CD4-positive, alpha-beta T cell (primary cell): ENCODE measurements at regions not wholly inside any gene's neighbourhood (a gene's known extent, or its start where the extent isn't known, plus 50 kb on each side); places are given as distances from the start of the nearest gene placed in this dataset.

Source experiments
- ATAC-seq: fragments of 200-7000 bp; cut with Tn5 transposase; one replicate; pipeline ENCODE4 v1.10.0; 2022; ENCODE audit warnings: mild to moderate bottlenecking; ENCODE audit not compliant: poor library complexity
- CTCF ChIA-PET: fragments of 350-600 bp; sonication (Branson Sonifier 250); formaldehyde crosslinking; loops from one replicate; lab custom pipeline; 2021; ENCODE audit warnings: antibody characterized with exemption, inconsistent platforms; lab: Charles Lee
- POLR2A ChIA-PET: fragments of 350-600 bp; sonication (Branson Sonifier 250); formaldehyde crosslinking; loops from one replicate; lab custom pipeline; 2021; ENCODE audit warnings: antibody characterized with exemption, inconsistent platforms; lab: Charles Lee
- DNase-seq, 14 experiments: peaks; one replicate each; pipeline ENCODE4 v3.0.0-alpha.2; 2013 to 2020; ENCODE audit warnings: mixed read lengths in 2 of 14
- H3K27ac ChIP-seq, 2 donors: one replicate each; pipeline versions ENCODE4 v1.5.1 to v1.7.0; 2013; ENCODE audit warnings: low read length in 2 of 2, low read depth in 1 of 2, mild to moderate bottlenecking in 1 of 2
- H3K27me3 ChIP-seq, 2 experiments: 1 replicate in 1 of 2; 2 replicates in 1 of 2; pipeline versions ENCODE4 v1.6.1 to v1.7.0; 2013; ENCODE audit warnings: low read length in 2 of 2, control low read depth in 1 of 2, mild to moderate bottlenecking in 1 of 2, moderate library complexity in 1 of 2; ENCODE audit not compliant: insufficient read depth in 2 of 2, control insufficient read depth in 1 of 2
- H3K36me3 ChIP-seq: one replicate; pipeline ENCODE4 v1.6.1; 2013; ENCODE audit warnings: low read length, control low read depth; ENCODE audit not compliant: insufficient read depth
- H3K4me1 ChIP-seq: one replicate; pipeline ENCODE4 v1.6.1; 2013; ENCODE audit warnings: low read length, control low read depth; ENCODE audit not compliant: insufficient read depth
- H3K4me3 ChIP-seq: one replicate; pipeline ENCODE4 v1.5.1; 2013; ENCODE audit warnings: mild to moderate bottlenecking, low read length, moderate library complexity
- H3K9me3 ChIP-seq, 2 experiments: 1 replicate in 1 of 2; 2 replicates in 1 of 2; pipeline versions ENCODE4 v1.6.1 to v1.7.0; 2013; ENCODE audit warnings: low read length in 2 of 2, mild to moderate bottlenecking in 2 of 2, control low read depth in 1 of 2, moderate library complexity in 1 of 2; ENCODE audit not compliant: control insufficient read depth in 1 of 2, insufficient read depth in 1 of 2
- H3K27ac Mint-ChIP-seq: one replicate; pipeline ENCODE4 v1.8.0; 2020; ENCODE audit warnings: mixed read lengths
- H3K27me3 Mint-ChIP-seq: one replicate; pipeline ENCODE4 v1.8.0; 2021; ENCODE audit warnings: mixed read lengths
- H3K36me3 Mint-ChIP-seq: one replicate; pipeline ENCODE4 v1.8.0; 2021; ENCODE audit warnings: low read depth, mixed read lengths
- H3K4me1 Mint-ChIP-seq: one replicate; pipeline ENCODE4 v1.8.0; 2021; ENCODE audit warnings: low read depth, mixed read lengths
- H3K4me3 Mint-ChIP-seq: one replicate; pipeline ENCODE4 v1.8.0; 2020; ENCODE audit warnings: mild to moderate bottlenecking, mixed read lengths
- H3K9me3 Mint-ChIP-seq: one replicate; pipeline ENCODE4 v1.8.0; 2020; ENCODE audit warnings: mixed read lengths
- intact Hi-C, 2 experiments: fragments of 100-400 bp; cut with DNase I in 1 of 2; cut with micrococcal nuclease in 1 of 2; formaldehyde crosslinking; loops; one replicate each; pipeline versions ENCODE4 v1.15.1 to v1.9.0; 2023 to 2025; cut with DNase I, micrococcal nuclease
- TF ChIP-seq, protein P1 (sequence below): fragments of 200-600 bp; IDR thresholded peaks from one replicate; pipeline ENCODE4 v1.8.0; 2022; ENCODE audit warnings: antibody characterized with exemption, mild to moderate bottlenecking

DNA sequence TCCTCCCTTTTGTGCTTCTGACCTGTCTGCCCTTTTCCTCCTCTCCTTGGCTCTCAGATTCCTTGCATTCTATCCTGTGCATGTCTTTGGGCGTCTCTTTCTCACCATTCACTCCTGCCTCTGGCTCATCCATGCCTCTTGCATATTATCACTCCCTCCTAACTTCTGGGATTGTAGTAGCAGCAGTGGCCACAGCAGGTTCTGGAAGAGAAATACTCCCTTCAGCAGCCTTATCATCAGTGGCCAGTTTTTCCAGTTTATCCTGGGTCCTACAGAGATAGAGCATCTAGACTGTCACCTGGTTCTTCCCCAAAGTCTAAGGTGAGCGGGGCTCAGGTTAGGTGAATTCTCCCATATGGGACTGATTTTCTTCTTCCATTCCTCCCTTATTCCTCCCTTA is 354.0 kb upstream of the CCL2 start:
- Mint-ChIP-seq H3K4me1 (no peaks in the 10 kb centered on the region), H3K9me3 (no peaks in the 10 kb centered on the region), H3K27me3 (peaks cover 51% of the 10 kb centered on the region), H3K4me3 (no peak overlapping the region), H3K36me3 (no peaks in the 10 kb centered on the region), H3K27ac (no peak overlapping the region)
- ATAC-seq (no peak), DNase-seq (no peak)
- Histone ChIP-seq H3K9me3 (no peaks in the 10 kb centered on the region), H3K27ac (no peak overlapping the region), H3K4me3 (no peak overlapping the region), H3K27me3 (peaks cover 0 to 5% of the 10 kb centered on the region in 2 experiments), H3K4me1 (no peaks in the 10 kb centered on the region), H3K36me3 (no peaks in the 10 kb centered on the region)
- intact Hi-C loops = no loop called here
- TF ChIP-seq, protein P1, sequence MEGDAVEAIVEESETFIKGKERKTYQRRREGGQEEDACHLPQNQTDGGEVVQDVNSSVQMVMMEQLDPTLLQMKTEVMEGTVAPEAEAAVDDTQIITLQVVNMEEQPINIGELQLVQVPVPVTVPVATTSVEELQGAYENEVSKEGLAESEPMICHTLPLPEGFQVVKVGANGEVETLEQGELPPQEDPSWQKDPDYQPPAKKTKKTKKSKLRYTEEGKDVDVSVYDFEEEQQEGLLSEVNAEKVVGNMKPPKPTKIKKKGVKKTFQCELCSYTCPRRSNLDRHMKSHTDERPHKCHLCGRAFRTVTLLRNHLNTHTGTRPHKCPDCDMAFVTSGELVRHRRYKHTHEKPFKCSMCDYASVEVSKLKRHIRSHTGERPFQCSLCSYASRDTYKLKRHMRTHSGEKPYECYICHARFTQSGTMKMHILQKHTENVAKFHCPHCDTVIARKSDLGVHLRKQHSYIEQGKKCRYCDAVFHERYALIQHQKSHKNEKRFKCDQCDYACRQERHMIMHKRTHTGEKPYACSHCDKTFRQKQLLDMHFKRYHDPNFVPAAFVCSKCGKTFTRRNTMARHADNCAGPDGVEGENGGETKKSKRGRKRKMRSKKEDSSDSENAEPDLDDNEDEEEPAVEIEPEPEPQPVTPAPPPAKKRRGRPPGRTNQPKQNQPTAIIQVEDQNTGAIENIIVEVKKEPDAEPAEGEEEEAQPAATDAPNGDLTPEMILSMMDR = no peak
- ChIA-PET CTCF (no interaction called here), POLR2A (no interaction called here)

DNA sequence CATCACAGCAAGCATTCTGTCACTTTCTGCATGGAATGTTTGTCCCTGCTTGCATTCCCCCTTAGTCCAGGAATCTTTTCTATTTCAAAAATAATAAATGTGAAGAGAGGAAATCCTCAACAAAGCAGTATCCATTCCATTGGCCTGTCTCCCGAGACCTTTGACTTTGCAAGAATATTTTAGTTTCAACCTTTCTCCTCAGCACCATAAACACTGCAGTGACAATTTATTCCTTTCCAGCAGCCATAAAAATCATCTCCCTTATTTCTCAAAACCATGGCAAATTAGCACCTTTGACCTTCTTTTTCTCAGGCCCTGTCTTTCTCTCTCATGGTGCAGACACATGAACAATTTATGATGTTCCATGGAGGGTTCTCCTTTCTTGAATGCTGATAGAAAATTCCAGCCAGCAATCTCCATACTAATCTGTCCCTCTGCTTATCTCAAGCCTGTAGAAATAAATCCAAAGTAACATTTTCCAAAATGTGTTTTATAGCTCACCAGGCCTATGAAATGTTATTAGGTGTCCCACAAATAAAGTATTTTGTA is 352.1 kb upstream of the CCL2 start:
- H3K4me3 Mint-ChIP-seq = no peak overlapping the region
- ATAC-seq (no peak), DNase-seq (no peak)
- H3K4me1 ChIP-seq = no peaks in the 10 kb centered on the region
- no peaks in the 10 kb centered on the region for H3K9me3 Mint-ChIP-seq
- intact Hi-C loops = no loop called here
- H3K36me3 ChIP-seq = no peaks in the 10 kb centered on the region
- no peaks in the 10 kb centered on the region for H3K4me1 Mint-ChIP-seq
- peaks cover 0 to 5% of the 10 kb centered on the region in 2 experiments for H3K27me3 ChIP-seq
- no peak overlapping the region for H3K27ac ChIP-seq
- peaks cover 45% of the 10 kb centered on the region for H3K27me3 Mint-ChIP-seq
- ChIA-PET CTCF (no interaction called here), POLR2A (no interaction called here)
- no peak overlapping the region for H3K27ac Mint-ChIP-seq
- TF ChIP-seq, protein P1 = no peak
- H3K9me3 ChIP-seq = no peaks in the 10 kb centered on the region
- no peak overlapping the region for H3K4me3 ChIP-seq
- H3K36me3 Mint-ChIP-seq = no peaks in the 10 kb centered on the region

DNA sequence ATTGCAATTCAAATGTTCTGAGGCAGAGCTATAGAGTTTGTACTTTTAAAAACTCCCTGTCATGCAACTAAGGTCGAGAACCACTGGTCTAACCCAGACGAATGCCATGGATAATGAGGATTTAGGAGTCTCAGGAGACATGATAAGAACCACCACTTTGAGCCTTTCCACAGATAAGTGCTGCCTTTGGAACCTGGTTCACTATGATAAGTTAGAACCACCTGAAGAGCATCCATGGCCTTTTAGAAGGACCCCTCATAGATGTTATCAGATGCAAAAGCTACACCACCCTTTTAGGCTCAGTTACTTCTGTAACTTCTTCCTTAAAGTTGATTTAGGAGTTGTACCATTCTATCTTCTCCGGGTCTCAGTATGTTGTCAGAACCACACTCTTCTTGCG is 350.6 kb upstream of the CCL2 start:
- no peak overlapping the region for H3K27ac Mint-ChIP-seq
- Histone ChIP-seq H3K27me3 (peaks cover 0 to 5% of the 10 kb centered on the region in 2 experiments), H3K4me3 (no peak overlapping the region), H3K27ac (no peak overlapping the region), H3K9me3 (no peaks in the 10 kb centered on the region), H3K36me3 (no peaks in the 10 kb centered on the region), H3K4me1 (no peaks in the 10 kb centered on the region)
- ChIA-PET POLR2A (no interaction called here), CTCF (interaction anchor here (0.6 kb wide), 1 partner anchor 12 kb away, joined by 3 read pairs; no protein-coding TSS in a partner anchor)
- H3K4me3 Mint-ChIP-seq = no peak overlapping the region
- intact Hi-C loops = no loop called here
- H3K27me3 Mint-ChIP-seq = peaks cover 48% of the 10 kb centered on the region
- no peak for DNase-seq
- H3K9me3 Mint-ChIP-seq = no peaks in the 10 kb centered on the region
- TF ChIP-seq, protein P1 = no peak
- H3K4me1 Mint-ChIP-seq = no peaks in the 10 kb centered on the region
- no peaks in the 10 kb centered on the region for H3K36me3 Mint-ChIP-seq
- no peak for ATAC-seq
